ENCODE measurements at regions not wholly inside any gene's neighbourhood (a gene's known extent, or its start where the extent isn't known, plus 50 kb on each side); places are given as distances from the start of the nearest gene placed in this dataset.

DNA sequence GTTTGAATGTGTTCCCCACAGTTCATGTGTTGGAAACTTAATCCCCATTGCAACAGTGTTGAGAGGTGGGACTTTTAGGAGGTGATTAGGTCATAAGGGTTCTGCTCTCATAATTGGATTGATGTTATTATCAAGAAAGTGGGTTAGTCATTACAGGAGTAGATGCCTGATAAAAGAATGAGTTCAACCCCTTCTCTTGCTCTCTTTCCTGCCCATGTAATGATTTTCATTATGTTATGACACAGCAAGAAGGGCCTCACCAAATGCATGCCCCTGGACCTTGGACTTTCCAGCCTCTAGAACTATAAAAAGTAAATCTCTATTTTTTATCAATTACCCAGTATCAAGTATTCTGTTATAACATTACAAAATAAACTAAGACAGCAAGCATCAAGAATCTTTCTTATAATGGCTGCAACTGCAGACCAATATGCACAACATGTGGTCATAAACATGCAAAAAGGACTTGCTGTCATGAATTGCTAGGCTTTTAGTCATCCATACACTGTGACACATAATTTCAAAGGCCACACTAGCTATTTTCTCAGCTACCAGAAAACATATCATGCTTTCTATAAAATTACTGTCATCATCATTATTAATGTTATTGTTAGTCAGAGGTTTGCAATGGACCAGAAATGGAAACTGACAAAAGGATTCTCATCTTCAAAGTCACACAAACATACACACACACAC, 99.9 kb upstream of the GUCY1A2 start:
- TF ChIP-seq, protein P1, sequence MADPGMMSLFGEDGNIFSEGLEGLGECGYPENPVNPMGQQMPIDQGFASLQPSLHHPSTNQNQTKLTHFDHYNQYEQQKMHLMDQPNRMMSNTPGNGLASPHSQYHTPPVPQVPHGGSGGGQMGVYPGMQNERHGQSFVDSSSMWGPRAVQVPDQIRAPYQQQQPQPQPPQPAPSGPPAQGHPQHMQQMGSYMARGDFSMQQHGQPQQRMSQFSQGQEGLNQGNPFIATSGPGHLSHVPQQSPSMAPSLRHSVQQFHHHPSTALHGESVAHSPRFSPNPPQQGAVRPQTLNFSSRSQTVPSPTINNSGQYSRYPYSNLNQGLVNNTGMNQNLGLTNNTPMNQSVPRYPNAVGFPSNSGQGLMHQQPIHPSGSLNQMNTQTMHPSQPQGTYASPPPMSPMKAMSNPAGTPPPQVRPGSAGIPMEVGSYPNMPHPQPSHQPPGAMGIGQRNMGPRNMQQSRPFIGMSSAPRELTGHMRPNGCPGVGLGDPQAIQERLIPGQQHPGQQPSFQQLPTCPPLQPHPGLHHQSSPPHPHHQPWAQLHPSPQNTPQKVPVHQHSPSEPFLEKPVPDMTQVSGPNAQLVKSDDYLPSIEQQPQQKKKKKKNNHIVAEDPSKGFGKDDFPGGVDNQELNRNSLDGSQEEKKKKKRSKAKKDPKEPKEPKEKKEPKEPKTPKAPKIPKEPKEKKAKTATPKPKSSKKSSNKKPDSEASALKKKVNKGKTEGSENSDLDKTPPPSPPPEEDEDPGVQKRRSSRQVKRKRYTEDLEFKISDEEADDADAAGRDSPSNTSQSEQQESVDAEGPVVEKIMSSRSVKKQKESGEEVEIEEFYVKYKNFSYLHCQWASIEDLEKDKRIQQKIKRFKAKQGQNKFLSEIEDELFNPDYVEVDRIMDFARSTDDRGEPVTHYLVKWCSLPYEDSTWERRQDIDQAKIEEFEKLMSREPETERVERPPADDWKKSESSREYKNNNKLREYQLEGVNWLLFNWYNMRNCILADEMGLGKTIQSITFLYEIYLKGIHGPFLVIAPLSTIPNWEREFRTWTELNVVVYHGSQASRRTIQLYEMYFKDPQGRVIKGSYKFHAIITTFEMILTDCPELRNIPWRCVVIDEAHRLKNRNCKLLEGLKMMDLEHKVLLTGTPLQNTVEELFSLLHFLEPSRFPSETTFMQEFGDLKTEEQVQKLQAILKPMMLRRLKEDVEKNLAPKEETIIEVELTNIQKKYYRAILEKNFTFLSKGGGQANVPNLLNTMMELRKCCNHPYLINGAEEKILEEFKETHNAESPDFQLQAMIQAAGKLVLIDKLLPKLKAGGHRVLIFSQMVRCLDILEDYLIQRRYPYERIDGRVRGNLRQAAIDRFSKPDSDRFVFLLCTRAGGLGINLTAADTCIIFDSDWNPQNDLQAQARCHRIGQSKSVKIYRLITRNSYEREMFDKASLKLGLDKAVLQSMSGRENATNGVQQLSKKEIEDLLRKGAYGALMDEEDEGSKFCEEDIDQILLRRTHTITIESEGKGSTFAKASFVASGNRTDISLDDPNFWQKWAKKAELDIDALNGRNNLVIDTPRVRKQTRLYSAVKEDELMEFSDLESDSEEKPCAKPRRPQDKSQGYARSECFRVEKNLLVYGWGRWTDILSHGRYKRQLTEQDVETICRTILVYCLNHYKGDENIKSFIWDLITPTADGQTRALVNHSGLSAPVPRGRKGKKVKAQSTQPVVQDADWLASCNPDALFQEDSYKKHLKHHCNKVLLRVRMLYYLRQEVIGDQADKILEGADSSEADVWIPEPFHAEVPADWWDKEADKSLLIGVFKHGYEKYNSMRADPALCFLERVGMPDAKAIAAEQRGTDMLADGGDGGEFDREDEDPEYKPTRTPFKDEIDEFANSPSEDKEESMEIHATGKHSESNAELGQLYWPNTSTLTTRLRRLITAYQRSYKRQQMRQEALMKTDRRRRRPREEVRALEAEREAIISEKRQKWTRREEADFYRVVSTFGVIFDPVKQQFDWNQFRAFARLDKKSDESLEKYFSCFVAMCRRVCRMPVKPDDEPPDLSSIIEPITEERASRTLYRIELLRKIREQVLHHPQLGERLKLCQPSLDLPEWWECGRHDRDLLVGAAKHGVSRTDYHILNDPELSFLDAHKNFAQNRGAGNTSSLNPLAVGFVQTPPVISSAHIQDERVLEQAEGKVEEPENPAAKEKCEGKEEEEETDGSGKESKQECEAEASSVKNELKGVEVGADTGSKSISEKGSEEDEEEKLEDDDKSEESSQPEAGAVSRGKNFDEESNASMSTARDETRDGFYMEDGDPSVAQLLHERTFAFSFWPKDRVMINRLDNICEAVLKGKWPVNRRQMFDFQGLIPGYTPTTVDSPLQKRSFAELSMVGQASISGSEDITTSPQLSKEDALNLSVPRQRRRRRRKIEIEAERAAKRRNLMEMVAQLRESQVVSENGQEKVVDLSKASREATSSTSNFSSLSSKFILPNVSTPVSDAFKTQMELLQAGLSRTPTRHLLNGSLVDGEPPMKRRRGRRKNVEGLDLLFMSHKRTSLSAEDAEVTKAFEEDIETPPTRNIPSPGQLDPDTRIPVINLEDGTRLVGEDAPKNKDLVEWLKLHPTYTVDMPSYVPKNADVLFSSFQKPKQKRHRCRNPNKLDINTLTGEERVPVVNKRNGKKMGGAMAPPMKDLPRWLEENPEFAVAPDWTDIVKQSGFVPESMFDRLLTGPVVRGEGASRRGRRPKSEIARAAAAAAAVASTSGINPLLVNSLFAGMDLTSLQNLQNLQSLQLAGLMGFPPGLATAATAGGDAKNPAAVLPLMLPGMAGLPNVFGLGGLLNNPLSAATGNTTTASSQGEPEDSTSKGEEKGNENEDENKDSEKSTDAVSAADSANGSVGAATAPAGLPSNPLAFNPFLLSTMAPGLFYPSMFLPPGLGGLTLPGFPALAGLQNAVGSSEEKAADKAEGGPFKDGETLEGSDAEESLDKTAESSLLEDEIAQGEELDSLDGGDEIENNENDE (IDR thresholded peaks at IDR 0.05; ENCODE audit: low read depth, low read length), result no peak
- TF ChIP-seq, protein P2, sequence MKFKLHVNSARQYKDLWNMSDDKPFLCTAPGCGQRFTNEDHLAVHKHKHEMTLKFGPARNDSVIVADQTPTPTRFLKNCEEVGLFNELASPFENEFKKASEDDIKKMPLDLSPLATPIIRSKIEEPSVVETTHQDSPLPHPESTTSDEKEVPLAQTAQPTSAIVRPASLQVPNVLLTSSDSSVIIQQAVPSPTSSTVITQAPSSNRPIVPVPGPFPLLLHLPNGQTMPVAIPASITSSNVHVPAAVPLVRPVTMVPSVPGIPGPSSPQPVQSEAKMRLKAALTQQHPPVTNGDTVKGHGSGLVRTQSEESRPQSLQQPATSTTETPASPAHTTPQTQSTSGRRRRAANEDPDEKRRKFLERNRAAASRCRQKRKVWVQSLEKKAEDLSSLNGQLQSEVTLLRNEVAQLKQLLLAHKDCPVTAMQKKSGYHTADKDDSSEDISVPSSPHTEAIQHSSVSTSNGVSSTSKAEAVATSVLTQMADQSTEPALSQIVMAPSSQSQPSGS (CRISPR knock-in tag; IDR thresholded peaks at IDR 0.05), result no peak
- TF ChIP-seq TEAD4 (IDR thresholded peaks at IDR 0.05; ENCODE audit: low read length) (no peak), TEAD4 (CRISPR knock-in tag; IDR thresholded peaks at IDR 0.05; ENCODE audit: borderline replicate concordance) (no peak), FOXP1 (CRISPR knock-in tag; IDR thresholded peaks at IDR 0.05) (no peak)
- TF ChIP-seq, protein P3, sequence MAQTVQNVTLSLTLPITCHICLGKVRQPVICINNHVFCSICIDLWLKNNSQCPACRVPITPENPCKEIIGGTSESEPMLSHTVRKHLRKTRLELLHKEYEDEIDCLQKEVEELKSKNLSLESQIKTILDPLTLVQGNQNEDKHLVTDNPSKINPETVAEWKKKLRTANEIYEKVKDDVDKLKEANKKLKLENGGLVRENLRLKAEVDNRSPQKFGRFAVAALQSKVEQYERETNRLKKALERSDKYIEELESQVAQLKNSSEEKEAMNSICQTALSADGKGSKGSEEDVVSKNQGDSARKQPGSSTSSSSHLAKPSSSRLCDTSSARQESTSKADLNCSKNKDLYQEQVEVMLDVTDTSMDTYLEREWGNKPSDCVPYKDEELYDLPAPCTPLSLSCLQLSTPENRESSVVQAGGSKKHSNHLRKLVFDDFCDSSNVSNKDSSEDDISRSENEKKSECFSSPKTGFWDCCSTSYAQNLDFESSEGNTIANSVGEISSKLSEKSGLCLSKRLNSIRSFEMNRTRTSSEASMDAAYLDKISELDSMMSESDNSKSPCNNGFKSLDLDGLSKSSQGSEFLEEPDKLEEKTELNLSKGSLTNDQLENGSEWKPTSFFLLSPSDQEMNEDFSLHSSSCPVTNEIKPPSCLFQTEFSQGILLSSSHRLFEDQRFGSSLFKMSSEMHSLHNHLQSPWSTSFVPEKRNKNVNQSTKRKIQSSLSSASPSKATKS (CRISPR knock-in tag; IDR thresholded peaks at IDR 0.05), result no peak
